T47D (cell line): ENCODE measurements at regions not wholly inside any gene's neighbourhood (a gene's known extent, or its start where the extent isn't known, plus 50 kb on each side); places are given as distances from the start of the nearest gene placed in this dataset.

Experiments used
- DNase-seq, 2 experiments: peaks; one replicate each; pipeline versions ENCODE4 v3.0.0 to v3.0.0-alpha.2; 2011 to 2012; ENCODE audit warnings: low read depth in 1 of 2, low spot score in 1 of 2
- JUND ChIP-seq: IDR thresholded peaks from 2 replicates; pipeline ENCODE4 v1.6.1; 2012; ENCODE audit warnings: low read depth
- in situ Hi-C: cut with HindIII; loops from 2 replicates; pipeline ENCODE4 v1.10.0; 2016; ENCODE audit warnings: low sequenced_read_pairs, low pct_unique_long_range_greater_than_20kb

- in situ Hi-C loops: no loop called here
- no peak for DNase-seq
- TF ChIP-seq JUND: no peak
Observed at GRCh38 chr2:236981701-236982485, 103.8 kb upstream of the COPS8 start.

GRCh38 chr2:236982693-236983455 lies 102.8 kb upstream of the COPS8 start:
- TF ChIP-seq JUND: no peak
- DNase-seq: no peak
- in situ Hi-C loops: no loop called here

DNA sequence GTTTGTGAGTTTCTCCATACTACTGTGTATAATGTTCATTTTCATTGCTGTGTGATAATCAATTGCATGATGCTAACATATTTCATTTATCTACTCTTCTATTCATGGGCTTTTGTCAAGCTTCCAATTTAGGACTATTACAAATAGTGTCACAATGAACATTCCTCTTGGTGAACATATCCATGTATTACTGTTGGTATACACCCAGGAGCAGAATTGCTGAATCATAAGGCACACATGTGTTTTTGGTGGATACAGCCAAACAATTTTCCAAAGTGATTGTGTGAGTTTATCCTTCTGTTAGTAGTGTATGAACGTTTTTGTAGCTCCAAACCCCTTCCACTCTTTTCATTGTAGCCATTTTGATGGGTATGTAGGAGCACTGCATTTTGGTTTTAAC lies 101.6 kb upstream of the COPS8 start:
- no peak for TF ChIP-seq JUND
- in situ Hi-C loops: no loop called here
- DNase-seq: no peak

DNA sequence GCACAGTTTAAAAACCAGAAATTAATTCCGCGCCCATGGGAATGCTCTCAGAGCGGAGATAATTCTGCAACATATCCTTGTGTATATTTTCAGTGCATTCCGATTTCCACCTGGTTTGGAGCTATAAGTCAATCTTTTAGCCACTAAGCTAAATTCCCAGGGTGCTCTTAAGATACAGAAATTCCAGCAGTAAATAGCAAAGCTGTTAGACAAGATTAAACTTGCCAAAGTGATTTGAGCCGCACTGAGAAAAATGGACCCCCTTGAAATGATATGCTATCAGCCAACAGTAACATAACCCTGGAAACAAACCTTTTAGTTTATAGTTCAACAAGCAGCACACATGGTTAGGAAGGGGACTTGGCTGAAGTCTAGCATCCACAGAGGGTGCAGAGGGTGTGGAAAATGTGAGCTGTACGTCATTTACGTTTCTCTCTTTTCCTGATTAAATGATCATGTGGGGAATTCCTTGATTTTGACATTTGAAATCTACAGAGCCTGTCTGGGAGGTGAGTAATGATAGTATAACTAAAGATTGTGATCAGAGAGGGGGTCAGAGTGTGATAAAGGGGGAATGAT lies 99.8 kb upstream of the COPS8 start:
- in situ Hi-C loops: no loop called here
- DNase-seq: no peak
- no peak for TF ChIP-seq JUND

DNA sequence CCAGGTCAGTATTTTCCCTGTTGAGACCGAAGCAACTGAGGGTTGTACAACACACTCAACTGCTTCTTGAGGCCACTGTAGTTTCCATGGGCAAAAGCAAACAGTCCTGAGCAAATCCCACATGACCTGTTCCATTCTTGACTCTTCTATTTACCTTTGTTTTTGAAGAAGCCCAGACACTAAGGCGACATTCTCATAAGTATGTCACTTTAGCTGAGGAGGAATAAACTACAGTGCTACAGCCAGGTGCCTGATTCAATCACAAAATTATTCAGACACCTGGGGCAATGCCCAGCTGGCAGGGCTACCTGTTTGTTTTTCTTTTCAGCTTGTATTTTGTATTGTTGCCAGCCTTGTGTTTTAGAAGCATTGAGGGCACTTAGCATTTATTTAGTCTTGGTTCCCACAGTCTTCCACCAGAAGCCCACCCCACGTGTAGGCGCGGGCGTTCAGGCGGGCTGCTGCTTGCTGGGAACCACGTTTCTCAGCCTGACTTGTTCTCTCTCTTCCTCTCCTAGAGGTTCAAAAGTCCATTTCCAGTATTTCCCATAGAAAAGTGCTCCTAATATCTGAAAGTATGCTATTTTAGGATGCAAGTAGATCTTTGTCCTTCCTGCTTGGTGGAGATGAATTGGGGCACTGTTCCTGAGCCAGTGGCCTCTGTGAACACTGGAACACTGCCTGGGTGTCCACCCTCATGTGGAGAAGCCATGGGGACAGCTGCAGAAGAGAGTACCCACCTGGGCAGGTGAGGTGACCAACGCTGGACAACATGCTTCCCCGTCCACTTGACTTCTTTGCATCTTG lies 99.0 kb upstream of the COPS8 start:
- DNase-seq: peak; percentile 30 to 96
- in situ Hi-C loops: no loop called here
- TF ChIP-seq JUND: peak; percentile 34; the same call in 1 of the 2 replicates

DNA sequence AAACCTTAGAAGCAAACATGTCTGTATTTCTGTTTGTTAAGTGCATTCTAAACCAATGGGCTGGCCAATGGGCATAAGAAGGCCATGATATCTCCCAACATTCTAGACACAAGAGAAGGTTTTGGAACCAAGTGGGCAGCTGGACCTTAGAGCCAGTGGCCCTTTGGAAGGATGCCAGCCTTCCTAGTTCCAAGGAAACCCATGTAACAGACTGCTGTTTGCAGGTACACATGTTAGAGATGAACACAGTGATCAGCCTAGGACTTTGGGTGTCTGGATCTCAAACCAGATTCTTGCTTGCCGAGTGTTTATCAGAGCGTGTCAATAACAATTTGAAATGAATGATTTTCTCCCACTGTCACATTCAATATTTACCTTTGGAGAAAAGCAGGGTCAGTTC lies 97.5 kb upstream of the COPS8 start:
- TF ChIP-seq JUND: no peak
- in situ Hi-C loops: no loop called here
- DNase-seq: peak in 1 of 2 experiments; percentile 63

- no peak for TF ChIP-seq JUND
- in situ Hi-C loops: no loop called here
- peak; percentile 46 to 81 for DNase-seq
Observed at GRCh38 chr2:236988690-236989624, 96.7 kb upstream of the COPS8 start.

GRCh38 chr2:236990552-236990951 lies 95.1 kb upstream of the COPS8 start:
- TF ChIP-seq JUND: no peak
- in situ Hi-C loops: no loop called here
- DNase-seq: no peak

- no peak for TF ChIP-seq JUND
- DNase-seq: no peak
- in situ Hi-C loops: no loop called here
Observed at GRCh38 chr2:236991874-236992273, 93.8 kb upstream of the COPS8 start.

GRCh38 chr2:236993286-236993685 lies 92.4 kb upstream of the COPS8 start:
- TF ChIP-seq JUND: no peak
- in situ Hi-C loops: no loop called here
- no peak for DNase-seq

GRCh38 chr2:236994361-236994760 lies 91.3 kb upstream of the COPS8 start:
- in situ Hi-C loops: no loop called here
- DNase-seq: no peak
- no peak for TF ChIP-seq JUND
